ENCODE measurements at regions not wholly inside any gene's neighbourhood (a gene's known extent, or its start where the extent isn't known, plus 50 kb on each side); places are given as distances from the start of the nearest gene placed in this dataset.

GRCh38 chrX:36583674-36584073, 424.5 kb upstream of the FAM47C start:
- Mint-ChIP-seq H3K9me3 (no peaks in the 10 kb centered on the region), H3K36me3 (ENCODE audit: low read depth) (no peaks in the 10 kb centered on the region), H3K27me3 (ENCODE audit: insufficient read depth, low read depth, poor library complexity) (no peaks in the 10 kb centered on the region), H3K27ac (no peak overlapping the region), H3K4me3 (no peak overlapping the region), H3K4me1 (no peaks in the 10 kb centered on the region)
- no peak for DNase-seq (ENCODE audit: low spot score)
- H3K27me3 ChIP-seq (ENCODE audit: insufficient read depth) = no peaks in the 10 kb centered on the region
- no peak overlapping the region for H3K27ac ChIP-seq (ENCODE audit: low read depth)
- no peaks in the 10 kb centered on the region for H4K20me1 ChIP-seq (replicated peaks; ENCODE audit: insufficient read depth)
- H3F3A ChIP-seq (replicated peaks; ENCODE audit: low read depth) = no peaks in the 10 kb centered on the region
- H3K36me3 ChIP-seq (ENCODE audit: insufficient read depth) = no peaks in the 10 kb centered on the region
- H3K79me2 ChIP-seq (replicated peaks; ENCODE audit: insufficient read depth) = no peaks in the 10 kb centered on the region
- no peaks in the 10 kb centered on the region for H3K9me2 ChIP-seq (ENCODE audit: insufficient read depth)
- no peaks in the 10 kb centered on the region for H3K4me1 ChIP-seq (ENCODE audit: insufficient read depth)
- H2AFZ ChIP-seq = no peak overlapping the region
- H3K4me2 ChIP-seq = no peak overlapping the region
- ATAC-seq = no peak
- H3K4me3 ChIP-seq = no peak overlapping the region
- no peak for TF ChIP-seq EZH2phosphoT487 (IDR thresholded peaks at IDR 0.05; ENCODE audit: unreplicated experiment)
- TF ChIP-seq REST (IDR thresholded peaks at IDR 0.05; ENCODE audit: unreplicated experiment) = no peak
- TF ChIP-seq POLR2AphosphoS5 (IDR thresholded peaks at IDR 0.05; ENCODE audit: low read depth) = no peak
- TF ChIP-seq ETS1 (IDR thresholded peaks at IDR 0.05) = no peak
- no peak for TF ChIP-seq JUNB (IDR thresholded peaks at IDR 0.05; ENCODE audit: unreplicated experiment)
- TF ChIP-seq ZNF114 (CRISPR knock-in tag; IDR thresholded peaks at IDR 0.05) = no peak
- no peak for TF ChIP-seq CTCF (conservative IDR thresholded peaks at IDR 0.05; ENCODE audit: low read depth in 2 of 2)
- no peak for TF ChIP-seq EZH2 (IDR thresholded peaks at IDR 0.05; ENCODE audit: low read depth, unreplicated experiment)
- no peak for TF ChIP-seq ZNF462 (CRISPR knock-in tag; IDR thresholded peaks at IDR 0.05)
- no peak for TF ChIP-seq ZNF331 (CRISPR knock-in tag; IDR thresholded peaks at IDR 0.05; ENCODE audit: low read depth)
- TF ChIP-seq STAT1 (IDR thresholded peaks at IDR 0.05; ENCODE audit: unreplicated experiment) = no peak
- TF ChIP-seq CREB1 (CRISPR knock-in tag; IDR thresholded peaks at IDR 0.05; ENCODE audit: low read depth) = no peak
- TF ChIP-seq NANOG (IDR thresholded peaks at IDR 0.05; ENCODE audit: borderline replicate concordance) = no peak
